Ishikawa (cell line): ENCODE measurements at regions not wholly inside any gene's neighbourhood (a gene's known extent, or its start where the extent isn't known, plus 50 kb on each side); places are given as distances from the start of the nearest gene placed in this dataset.

ENCODE experiments used
- CEBPB ChIP-seq: IDR thresholded peaks from 2 replicates; pipeline ENCODE4 v1.6.1; 2012
- CREB1 ChIP-seq: IDR thresholded peaks from 2 replicates; pipeline ENCODE4 v1.6.1; 2012; ENCODE audit warnings: low read depth
- EGR1 ChIP-seq: IDR thresholded peaks from 2 replicates; pipeline ENCODE4 v1.6.1; 2012
- EP300 ChIP-seq: IDR thresholded peaks from 2 replicates; pipeline ENCODE4 v1.6.1; 2012; ENCODE audit warnings: borderline replicate concordance
- FOXM1 ChIP-seq: IDR thresholded peaks from 2 replicates; pipeline ENCODE4 v1.6.1; 2012; ENCODE audit warnings: low read depth, borderline replicate concordance
- MAX ChIP-seq: IDR thresholded peaks from 2 replicates; pipeline ENCODE4 v1.6.1; 2012
- NFIC ChIP-seq: IDR thresholded peaks from 2 replicates; pipeline ENCODE4 v1.6.1; 2012
- RAD21 ChIP-seq: IDR thresholded peaks from 2 replicates; pipeline ENCODE4 v1.6.1; 2012; ENCODE audit warnings: low read depth
- REST ChIP-seq: IDR thresholded peaks from 2 replicates; pipeline ENCODE4 v1.6.1; 2012; ENCODE audit warnings: low read depth, mild to moderate bottlenecking
- TAF1 ChIP-seq: IDR thresholded peaks from 2 replicates; pipeline ENCODE4 v1.6.1; 2012; ENCODE audit warnings: low read depth, mild to moderate bottlenecking
- TCF12 ChIP-seq: IDR thresholded peaks from 2 replicates; pipeline ENCODE4 v1.6.1; 2012; ENCODE audit warnings: low read depth
- TEAD4 ChIP-seq: IDR thresholded peaks from 2 replicates; pipeline ENCODE4 v1.6.1; 2012
- USF1 ChIP-seq: IDR thresholded peaks from 2 replicates; pipeline ENCODE4 v1.6.1; 2012
- YY1 ChIP-seq: IDR thresholded peaks from 2 replicates; pipeline ENCODE4 v1.6.1; 2012; ENCODE audit warnings: low read depth
- ZBTB7A ChIP-seq: IDR thresholded peaks from 2 replicates; pipeline ENCODE4 v1.6.1; 2012; ENCODE audit warnings: low read depth

- TF ChIP-seq YY1, result no peak
- no peak for TF ChIP-seq REST
- no peak for TF ChIP-seq TEAD4
- no peak for TF ChIP-seq TAF1
These were observed 541.3 kb downstream of the GBA3 start for GRCh38 chr4:23234018-23234417.

GRCh38 chr4:23233596-23233995 lies 540.9 kb downstream of the GBA3 start:
- TF ChIP-seq USF1 (no peak), EP300 (no peak), NFIC (no peak), MAX (no peak), ZBTB7A (no peak), CREB1 (no peak), TEAD4 (no peak), EGR1 (no peak), FOXM1 (no peak), TAF1 (no peak), REST (no peak), RAD21 (no peak), YY1 (no peak), CEBPB (no peak), TCF12 (no peak)

GRCh38 chr4:23232987-23233386 lies 540.2 kb downstream of the GBA3 start:
- TF ChIP-seq EGR1, result no peak
- TF ChIP-seq TCF12, result no peak
- TF ChIP-seq REST, result no peak
- no peak for TF ChIP-seq FOXM1
- TF ChIP-seq EP300, result no peak
- no peak for TF ChIP-seq TAF1
- TF ChIP-seq CEBPB, result no peak
- TF ChIP-seq ZBTB7A, result no peak
- TF ChIP-seq TEAD4, result no peak
- TF ChIP-seq USF1, result no peak
- TF ChIP-seq CREB1, result no peak
- no peak for TF ChIP-seq MAX
- no peak for TF ChIP-seq RAD21
- TF ChIP-seq NFIC, result no peak
- no peak for TF ChIP-seq YY1

GRCh38 chr4:23225564-23225963 lies 532.8 kb downstream of the GBA3 start:
- TF ChIP-seq REST, result no peak
- no peak for TF ChIP-seq RAD21
- TF ChIP-seq CREB1, result no peak
- no peak for TF ChIP-seq NFIC
